CD4-positive, alpha-beta T cell treated with Interleukin-12 subunit alpha and Interleukin-12 subunit beta, for 1 hour (primary cell): ENCODE measurements at regions not wholly inside any gene's neighbourhood (a gene's known extent, or its start where the extent isn't known, plus 50 kb on each side); places are given as distances from the start of the nearest gene placed in this dataset.
"Not testable (repeated sequence)": the region's sequence is repeated elsewhere in the genome, so short reads cannot be mapped to it uniquely, and the experiment has no call there.

Experiments
- DNase-seq: peaks from one replicate; pipeline ENCODE4 v3.0.0-alpha.2; 2020

DNA sequence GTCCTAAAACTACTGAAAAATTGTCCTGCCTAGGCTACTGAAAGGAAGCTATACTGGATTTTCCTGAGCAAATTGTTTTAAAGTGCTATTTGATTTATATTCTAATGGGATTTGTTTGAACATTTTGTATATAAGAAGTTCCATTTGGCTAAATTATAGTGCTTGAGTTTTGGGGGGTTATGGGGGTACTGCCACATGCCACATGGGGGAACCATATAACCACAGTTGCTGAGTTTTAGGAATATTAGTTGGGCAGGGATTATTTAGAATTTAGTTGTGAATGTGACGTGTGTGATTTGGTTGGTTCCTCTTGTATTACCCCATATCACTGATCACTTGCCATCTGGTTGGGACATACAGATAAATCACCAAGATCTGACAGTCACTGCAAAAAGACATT, 224.5 kb upstream of the TAPT1 start:
- DNase-seq = no peak

DNA sequence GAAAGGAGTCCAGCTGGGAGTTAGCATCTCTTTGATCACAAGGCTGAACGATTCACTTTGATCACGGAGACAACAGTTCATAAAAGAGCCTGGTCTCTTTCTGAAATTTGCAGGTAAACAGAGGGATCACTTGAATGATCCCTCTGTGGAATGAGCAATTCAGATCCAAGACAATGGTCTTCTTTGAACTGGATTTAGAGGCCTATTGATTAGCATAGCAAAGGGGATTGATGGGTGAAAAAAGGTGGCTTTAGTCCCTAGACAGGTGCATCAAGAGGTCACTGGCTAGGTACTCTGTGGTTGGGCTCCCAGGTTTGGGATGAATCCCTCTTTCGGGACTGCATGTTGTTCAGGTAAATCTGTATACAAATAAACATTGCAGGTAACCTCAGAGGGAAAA, 223.8 kb upstream of the TAPT1 start:
- no peak for DNase-seq

DNA sequence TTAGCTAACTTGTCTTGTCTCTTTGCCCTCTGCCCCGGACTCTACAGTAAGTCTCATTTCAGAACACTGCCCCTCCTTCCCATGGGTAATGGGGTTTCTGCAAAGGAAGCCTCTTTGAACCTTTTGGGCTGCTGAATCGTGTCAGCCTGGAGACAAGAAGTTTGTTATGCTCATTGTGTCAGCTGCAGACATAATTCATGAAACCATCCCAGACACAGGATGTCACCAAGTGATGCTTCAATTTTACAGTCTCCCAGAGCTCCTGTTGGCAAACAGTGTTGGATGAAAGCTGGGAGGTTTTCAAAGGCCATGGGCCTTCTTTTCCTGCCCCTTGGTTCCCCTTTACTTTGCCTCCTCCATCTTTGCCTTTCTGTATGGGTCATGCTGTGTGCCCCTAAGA, 223.1 kb upstream of the TAPT1 start:
- no peak for DNase-seq

DNA sequence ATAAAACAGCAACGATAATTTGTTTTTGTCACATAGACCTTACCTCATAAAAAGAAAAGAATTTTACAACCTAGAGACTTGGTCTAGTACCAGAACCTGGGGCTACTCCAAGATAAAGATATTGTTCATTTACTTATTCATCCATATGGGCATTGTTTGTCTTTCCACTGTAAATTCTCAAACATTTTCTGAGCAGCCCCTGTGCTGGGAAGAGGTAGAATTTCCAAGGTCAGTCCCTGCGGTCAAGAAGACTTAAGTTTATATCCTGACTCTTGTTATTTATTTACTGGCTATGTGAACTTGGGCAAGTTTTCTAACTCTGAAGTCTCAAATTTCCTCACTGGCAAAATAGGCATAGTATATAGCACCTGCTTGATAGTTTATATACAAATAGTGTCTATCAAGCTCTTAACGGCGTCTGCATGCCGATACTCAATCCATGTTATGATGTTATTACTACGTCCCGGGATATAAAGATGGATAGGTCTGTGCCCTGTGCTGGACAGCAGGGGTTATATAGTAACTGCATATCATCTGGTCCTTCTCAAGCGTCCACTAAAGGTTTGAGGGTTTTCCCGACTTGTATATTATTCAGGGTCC, 222.1 kb upstream of the TAPT1 start:
- DNase-seq = no peak

DNA sequence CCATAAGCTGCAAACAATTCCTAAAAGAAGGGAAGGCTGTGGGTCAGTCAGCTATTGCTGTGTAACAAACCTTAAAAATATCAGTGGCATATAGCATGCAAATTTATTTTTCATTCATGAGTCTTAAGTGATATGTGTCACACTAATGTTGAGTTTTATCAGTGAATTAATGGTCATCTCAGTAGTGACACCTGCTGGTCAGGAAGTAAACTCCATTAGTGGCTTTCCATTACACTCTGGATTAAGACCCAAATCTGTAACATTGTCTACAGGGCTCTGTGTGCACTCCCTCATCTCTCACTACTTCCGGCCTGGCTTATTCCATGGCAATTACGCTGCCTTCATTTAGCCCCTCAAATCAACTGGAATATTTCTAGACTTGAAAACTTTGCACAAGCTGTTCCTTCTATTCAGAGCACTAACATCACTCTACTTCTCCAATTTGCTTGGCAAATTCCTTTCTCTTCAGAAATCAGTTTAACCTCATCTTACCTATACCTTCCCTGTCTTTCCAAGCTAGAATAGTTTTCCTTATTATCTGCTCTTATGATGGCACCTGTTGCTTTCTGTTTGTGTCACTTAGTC, 217.3 kb upstream of the TAPT1 start:
- DNase-seq = peak; percentile 22

DNA sequence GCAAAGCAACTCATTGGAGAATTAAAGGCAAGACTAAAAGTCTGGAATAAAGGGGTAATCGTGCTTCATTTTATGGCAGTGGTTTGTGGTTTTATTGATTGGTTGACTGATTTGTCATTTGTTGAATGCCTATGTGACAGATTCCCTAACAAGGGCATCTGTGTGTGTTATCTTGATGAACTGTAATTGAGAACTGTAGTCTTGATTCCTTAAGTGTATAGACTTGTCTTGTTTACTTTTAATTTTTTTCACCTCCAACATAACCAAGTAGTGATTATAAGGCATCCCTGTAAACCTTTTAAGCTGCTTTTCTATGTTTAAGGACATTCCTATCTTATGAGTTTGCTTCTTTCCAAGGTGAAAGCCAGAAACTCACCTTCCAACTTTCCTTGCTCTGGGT, 216.0 kb upstream of the TAPT1 start:
- no peak for DNase-seq

DNA sequence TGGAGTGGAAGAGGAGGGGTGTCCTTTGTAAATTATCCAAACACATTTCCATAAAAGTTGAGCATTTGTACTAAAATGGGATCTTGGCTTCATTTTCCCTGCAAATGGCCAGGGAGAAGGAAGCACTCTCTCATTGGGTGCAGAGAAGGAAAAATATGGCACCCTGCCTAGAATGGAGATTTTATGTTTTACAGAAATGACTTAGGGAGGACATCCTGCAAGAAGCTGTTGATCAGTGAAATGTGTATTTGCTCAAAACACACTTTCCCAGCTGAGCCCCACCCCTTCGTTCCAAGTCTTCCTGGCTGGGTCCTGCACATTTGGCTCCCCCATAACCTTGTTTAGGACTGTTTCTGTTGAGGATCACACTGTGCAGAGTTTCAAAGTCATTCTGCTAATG, 213.5 kb upstream of the TAPT1 start:
- no peak for DNase-seq

DNA sequence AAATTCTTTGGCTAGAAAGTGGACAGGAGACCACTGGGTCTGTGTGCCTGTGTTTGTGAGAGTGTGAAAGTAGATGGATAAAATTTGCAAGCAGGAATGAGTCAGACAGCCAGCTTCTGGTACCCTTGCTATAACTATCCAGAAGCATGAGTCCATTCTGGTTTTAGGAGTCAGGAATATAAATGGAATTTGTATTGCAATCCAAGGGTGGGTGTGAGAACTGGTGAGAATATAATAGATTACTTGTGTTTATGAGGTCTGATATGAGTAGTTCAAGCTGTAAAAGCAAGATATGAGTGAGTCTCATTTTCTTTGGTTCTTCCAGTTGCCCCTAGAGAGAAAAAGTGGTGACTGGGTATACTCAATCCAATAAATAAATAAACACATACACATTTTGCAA, 212.7 kb upstream of the TAPT1 start:
- DNase-seq = no peak

DNA sequence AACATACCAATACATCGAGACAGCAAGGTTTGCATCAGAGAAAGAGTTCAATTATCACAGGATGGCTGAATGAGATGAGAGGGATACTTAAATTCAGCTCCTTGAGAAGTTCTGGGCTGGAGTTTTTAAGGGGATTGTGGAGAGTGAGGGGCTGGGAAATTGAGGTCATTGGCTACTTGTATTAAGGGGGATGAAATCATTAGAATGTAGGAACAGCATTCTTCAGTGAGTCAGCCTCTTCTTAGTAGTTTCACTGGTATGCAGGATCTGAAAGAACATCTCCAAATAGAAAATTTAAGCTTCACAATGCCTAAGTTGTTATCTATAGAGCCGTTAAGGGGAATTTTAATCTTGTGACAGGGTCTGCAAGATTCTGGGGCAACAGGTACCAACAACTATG, 211.6 kb upstream of the TAPT1 start:
- DNase-seq = no peak

DNA sequence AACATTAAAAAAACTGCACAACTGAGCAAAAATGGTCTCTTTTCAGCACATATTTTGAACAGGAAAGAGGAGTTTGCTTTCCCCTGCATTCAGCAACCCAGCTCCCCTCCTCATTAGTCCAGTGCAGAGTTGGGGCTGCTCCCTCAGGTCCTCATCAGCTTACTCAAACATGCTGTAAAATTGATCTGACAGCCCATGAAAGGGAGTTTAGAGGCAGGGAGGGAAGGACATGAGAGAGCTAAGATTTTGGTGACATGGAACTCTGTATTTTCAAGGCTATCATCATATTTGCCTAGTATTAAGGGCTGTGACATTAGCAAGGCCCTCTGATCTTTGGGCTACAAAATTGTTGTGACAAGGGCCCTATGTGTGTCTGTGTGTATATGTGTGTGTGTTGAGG, 205.6 kb upstream of the TAPT1 start:
- no peak for DNase-seq

DNA sequence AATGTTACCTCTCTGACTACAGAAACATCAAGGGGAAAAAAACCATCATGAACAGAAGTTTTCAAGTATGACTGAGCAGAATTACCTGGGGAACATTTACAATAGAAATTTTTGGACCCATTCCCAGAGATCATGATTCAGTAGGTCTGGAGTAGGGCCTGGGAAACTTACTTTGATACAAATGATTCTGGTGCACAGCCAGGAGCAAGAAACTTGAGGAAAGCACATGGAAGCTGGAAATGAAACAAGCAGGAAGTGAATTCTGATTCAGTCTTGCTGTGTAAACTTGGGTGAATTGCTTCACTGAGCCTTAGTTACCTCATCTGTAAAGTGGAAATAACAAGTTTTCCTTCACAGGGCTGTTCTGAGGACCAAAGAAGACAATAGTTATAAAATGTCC, 192.5 kb upstream of the TAPT1 start:
- no peak for DNase-seq

DNA sequence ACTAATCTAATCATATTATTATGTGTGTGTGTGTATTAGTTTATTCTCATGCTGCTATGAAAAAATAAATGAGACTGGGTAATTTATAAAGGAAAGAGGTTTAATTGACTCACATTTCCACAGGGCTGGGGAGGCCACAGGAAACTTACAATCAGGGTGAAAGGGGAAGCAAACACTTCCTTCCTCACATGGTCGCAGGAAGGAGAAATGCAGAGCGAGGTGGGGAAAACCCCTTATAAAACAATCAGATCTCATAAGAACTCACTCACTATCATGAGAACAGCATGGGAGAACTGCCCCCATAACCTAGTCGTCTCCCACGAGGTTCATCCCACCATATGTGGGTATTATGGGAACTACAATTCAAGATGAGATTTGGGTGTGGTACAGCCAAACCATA, 190.9 kb upstream of the TAPT1 start:
- no peak for DNase-seq

DNA sequence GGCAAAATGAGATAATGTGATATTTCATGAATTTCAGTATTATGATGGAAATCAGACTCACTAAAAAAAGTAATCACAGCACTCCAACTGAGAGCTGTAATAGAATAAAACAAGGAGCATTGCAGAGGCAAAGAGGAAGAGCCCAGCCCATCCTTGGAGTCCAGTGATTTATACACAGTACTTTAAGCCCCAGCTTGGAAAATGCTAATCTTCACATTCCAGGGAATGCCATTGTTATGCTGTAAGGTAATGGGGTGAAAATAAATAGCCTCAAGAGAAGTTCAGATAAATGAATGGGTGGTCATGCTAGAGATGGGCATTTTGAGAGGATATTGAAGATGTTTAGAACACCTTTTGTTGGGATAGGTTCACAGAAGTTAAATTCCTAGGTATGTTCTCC, 190.3 kb upstream of the TAPT1 start:
- no peak for DNase-seq

DNA sequence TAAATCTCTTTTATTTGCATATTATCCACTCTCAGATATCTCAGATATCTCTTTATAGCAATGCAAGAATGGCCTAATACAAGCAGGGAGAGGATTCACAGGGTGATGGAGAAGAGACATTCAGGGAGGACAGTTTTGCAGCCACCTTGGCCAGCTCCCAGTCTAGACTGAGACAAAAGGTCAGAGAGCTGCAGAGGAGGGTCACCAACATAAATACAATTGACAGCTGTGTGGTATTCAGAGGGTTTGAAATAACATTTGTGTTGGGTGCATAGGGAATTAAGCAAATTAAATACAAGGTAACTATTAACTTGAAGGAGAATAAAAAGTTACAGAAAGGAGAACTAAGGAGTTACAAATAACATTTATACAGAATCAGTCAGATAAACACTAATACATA, 189.5 kb upstream of the TAPT1 start:
- no peak for DNase-seq

DNA sequence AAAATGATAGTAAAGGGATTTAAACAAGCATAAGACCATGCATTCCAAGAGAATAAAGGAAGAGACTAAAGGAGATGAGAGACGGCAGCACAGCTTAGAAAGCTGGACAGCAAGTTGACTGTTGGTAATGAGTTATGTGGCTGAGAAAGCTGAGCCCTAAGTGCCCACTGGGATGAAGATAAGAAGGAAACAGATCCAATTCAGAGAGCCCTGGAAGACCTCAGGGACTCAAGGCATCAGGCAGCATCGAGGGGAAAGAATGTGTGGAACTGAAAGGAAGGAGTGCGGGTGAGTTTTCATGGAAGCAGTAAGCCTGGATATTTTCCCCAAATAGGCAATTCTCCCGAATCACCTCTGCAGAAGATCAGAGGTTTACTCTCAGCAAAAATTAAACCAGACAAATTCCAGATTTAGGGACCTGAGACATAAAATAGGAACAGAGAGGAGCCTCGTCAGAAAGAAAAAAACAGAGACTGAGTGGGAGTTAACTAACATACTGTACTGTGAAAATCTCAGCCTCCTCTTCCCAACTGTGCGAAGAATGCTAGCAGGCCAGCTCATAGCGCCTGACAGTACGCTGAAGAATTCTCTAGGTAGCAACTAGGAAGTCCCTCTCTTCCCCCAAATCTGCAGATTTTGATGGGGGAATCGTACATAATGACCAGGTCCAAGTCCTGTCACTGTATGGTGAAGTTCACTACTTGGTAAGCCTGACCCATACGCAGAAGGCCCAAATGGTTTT, 187.7 kb upstream of the TAPT1 start:
- no peak for DNase-seq

DNA sequence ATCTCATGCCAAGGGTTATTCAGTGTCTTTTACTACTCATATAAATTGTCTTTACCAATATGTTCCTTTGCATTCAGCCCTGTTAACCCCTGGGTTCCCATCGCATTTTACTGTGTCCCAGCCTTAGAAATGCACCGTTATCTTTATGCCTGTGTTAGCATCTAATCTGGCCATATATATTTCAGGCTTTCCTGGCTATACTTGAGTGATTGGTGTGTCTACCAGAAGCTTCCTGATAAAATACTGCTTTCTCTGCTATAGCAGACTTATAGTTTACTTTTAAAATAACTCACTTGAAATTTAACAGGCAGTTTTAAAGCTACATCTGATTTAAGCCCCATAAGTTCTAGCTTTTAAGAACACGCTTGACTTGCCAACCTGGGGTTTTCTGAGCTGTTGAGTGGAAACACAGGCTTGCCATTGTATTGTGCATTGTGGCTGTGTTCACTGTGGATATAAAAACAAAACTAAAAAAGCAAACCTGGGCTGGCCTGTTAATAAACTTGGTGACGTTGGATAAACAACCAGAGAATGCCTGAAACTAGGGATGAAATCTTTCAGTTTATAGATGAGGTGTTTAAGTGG, 185.3 kb upstream of the TAPT1 start:
- no peak for DNase-seq

DNA sequence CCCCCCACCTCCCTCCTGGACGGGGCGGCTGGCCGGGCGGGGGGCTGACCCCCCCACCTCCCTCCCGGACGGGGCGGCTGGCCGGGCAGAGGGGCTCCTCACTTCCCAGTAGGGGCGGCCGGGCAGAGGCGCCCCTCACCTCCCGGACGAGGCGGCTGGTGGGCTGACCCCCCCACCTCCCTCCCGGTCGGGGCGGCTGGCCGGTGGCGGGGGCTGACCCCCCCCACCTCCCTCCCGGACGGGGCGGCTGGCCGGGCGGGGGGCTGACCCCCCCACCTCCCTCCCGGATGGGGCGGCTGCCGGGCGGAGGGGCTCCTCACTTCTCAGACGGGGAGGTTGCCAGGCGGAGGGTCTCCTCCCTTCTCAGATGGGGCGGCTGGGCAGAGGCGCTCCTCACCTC, 166.9 kb upstream of the TAPT1 start:
- not testable (repeated sequence) for DNase-seq

DNA sequence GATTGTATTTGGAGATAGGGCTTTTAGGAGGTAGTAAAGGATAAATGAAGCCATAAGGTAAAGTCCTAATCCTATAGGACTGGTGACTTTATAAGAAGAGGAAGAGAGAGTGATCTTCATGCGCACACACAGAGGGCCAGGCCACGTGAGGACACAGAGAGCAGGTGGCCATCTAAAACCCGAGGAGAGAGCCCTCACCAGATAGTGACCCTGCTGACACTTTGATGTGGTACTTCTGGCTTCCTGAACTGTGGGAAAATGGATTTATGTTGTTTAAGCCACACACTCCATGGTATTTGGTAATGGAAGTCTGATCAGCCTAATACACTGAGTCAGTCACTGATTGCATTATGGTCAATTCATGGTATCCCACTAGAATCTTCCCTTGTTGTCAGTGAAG, 164.9 kb upstream of the TAPT1 start:
- DNase-seq = no peak

DNA sequence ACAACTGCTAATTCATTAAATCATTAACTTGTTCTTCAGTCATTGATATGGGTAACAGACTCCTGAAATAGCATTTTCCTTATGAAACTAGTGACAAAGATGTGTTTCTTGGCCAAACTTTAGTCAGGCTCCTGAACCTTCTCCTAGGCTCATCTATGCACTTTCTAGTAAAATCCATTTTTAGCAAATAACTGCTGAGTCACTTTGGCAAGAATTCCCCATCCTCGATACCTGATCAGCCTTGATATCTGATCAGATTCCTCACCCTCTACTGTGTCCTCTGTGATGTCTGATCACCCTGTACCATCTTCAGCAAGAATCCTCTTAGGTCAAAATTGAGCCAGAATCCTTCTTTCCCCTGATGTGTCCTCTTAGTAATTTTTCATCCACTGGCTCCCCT, 161.2 kb upstream of the TAPT1 start:
- no peak for DNase-seq

DNA sequence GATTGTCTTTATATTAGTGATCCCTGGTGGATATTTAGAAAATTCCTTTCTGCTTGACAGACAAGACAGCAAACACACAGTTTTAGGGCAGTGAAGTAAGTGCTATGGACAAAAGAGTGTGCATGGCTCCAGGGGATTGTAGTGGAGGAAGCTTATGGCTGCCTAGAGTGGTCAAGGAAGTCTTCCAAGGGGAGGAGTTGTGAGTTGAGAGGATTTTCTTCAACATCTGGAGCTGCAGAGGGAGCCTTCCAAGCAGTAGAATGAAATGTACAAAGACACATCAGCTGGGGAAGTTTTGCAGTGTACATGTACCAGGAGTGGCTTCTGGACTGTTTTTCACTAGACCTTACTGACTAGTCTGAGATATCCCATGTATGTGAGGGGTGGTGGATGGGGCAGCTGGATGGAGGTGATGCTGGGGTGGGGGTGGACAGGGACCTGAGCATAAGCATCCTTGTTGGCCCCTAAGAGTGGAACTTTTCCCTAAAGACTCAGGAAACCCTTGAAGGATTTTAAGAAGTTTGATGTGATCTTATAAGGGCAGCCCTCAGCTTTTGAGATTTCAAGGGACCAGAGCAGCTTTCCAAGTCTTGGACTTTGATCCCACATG, 160.5 kb upstream of the TAPT1 start:
- DNase-seq = no peak

DNA sequence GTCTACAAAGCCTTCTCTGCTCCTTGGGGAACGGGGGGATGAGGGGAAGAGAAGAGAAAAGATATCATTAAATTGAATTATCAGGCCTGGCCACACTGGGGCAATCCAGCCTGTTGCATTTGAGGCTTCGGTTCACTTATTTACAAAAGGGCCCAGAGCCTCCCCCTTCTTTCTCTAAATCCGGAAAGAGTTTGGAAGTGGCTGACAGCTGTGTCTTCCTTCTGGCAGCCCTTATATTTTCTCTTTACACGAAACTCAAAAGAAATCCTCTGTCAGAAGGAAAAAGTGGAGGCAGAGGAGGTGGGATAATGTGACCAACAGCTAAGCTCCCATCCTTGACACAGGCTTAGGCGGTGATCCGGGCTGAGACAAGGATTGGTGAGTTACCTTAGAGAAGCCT, 158.3 kb upstream of the TAPT1 start:
- DNase-seq = no peak

DNA sequence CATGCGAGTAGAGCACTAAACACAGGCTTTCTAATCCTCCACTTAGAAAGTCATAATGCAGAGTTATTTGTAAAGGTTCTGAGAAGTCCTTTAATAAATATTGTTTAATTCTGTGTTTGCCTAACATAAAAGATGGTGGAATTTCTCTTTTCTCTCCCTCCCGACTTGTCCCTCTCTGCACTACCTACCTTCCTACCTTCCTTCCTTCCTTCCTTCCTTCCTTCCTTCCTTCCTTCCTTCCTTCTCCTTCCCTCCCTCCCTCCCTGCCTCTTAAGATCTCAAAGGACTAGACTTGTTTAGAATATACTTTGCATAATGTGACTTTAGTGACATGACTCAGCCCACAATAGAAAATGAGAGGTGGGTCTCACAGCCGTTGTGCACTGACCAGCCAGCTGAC, 156.3 kb upstream of the TAPT1 start:
- DNase-seq = no peak

DNA sequence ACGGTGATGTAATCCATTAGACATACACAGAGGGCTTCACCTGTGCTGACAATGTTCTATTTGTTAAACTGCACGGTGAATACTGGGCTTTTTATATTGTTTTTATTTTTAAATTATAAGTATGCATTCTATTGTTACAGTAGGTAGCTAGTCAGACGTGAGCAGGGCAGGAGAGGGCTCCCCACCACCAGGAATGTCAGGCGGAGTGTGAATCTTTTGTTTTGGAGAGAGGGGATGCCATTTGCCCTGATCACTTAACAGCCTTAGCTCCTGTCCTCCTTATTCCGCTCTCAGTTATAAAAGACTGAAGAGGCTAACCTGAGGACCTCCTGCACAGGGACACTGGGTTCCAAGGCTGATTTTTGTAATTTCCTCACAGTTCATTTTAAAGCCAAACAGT, 151.6 kb upstream of the TAPT1 start:
- no peak for DNase-seq

DNA sequence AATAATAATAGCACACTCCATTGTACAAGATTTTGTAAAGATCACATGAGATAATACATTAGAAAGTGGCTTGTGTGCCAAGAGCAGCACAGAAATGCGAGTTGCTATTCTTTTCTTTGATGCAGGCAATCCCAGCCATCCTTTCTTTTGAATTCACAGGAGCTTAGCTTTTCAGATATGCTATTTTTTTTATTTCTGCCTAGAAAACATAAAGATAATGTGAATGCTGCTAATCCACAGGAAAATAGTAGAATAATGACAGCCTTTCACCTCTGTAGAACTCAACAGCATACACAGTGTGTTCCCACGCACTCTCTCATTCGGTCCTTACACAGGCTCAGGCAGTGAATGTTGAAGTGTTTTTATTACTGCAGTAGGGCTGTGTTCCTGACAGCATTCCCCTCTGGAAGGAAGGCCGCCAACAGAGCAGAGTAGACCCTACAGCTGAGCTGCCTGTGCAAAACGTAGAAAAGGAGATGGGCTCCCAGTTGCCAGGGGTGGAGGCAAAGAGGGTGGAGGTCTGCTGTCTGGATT, 138.8 kb upstream of the TAPT1 start:
- DNase-seq = no peak
